BE2C (cell line): ENCODE measurements at regions not wholly inside any gene's neighbourhood (a gene's known extent, or its start where the extent isn't known, plus 50 kb on each side); places are given as distances from the start of the nearest gene placed in this dataset.

ENCODE experiments used
- DNase-seq: peaks from one replicate; pipeline ENCODE4 v3.0.0-alpha.2; 2020
- H3K27me3 ChIP-seq: fragments of 250-450 bp; sonication (Bioruptor Pico); 2 replicates; pipeline ENCODE4 v1.5.1; 2020; ENCODE audit warnings: mild to moderate bottlenecking
- H3K36me3 ChIP-seq: fragments of 250-450 bp; sonication (Bioruptor Pico); 2 replicates; pipeline ENCODE4 v1.5.1; 2020; ENCODE audit warnings: mild to moderate bottlenecking
- H3K4me1 ChIP-seq: fragments of 250-450 bp; sonication (Bioruptor Pico); 2 replicates; pipeline ENCODE4 v1.5.1; 2020
- H3K4me3 ChIP-seq: 2 replicates; pipeline ENCODE4 v1.5.1; 2011; ENCODE audit warnings: low read depth, low read length
- H3K9me3 ChIP-seq: fragments of 250-450 bp; sonication (Bioruptor Pico); 2 replicates; pipeline ENCODE4 v1.5.1; 2020
- CTCF ChIP-seq: IDR thresholded peaks from 2 replicates; pipeline ENCODE4 v1.5.1; 2012; ENCODE audit warnings: mild to moderate bottlenecking, low read depth, low read length

- Histone ChIP-seq H3K27me3 (no peaks in the 10 kb centered on the region), H3K4me1 (no peaks in the 10 kb centered on the region), H3K4me3 (no peak overlapping the region), H3K9me3 (no peaks in the 10 kb centered on the region), H3K36me3 (no peaks in the 10 kb centered on the region)
- TF ChIP-seq CTCF, result no peak
- DNase-seq, result no peak
These were observed 979.7 kb upstream of the SLC10A2 start for GRCh38 chr13:104045907-104046306.

- Histone ChIP-seq H3K4me3 (no peak overlapping the region), H3K27me3 (no peaks in the 10 kb centered on the region), H3K9me3 (no peaks in the 10 kb centered on the region), H3K36me3 (no peaks in the 10 kb centered on the region), H3K4me1 (no peaks in the 10 kb centered on the region)
- TF ChIP-seq CTCF, result no peak
- DNase-seq, result no peak
These were observed 977.0 kb upstream of the SLC10A2 start for GRCh38 chr13:104043184-104043583.

- H3K4me1 ChIP-seq, result no peaks in the 10 kb centered on the region
- no peak for DNase-seq
- no peak for TF ChIP-seq CTCF
- no peaks in the 10 kb centered on the region for H3K9me3 ChIP-seq
- H3K36me3 ChIP-seq, result no peaks in the 10 kb centered on the region
- H3K4me3 ChIP-seq, result no peak overlapping the region
- no peaks in the 10 kb centered on the region for H3K27me3 ChIP-seq
These were observed 968.7 kb upstream of the SLC10A2 start for GRCh38 chr13:104034891-104035290.

GRCh38 chr13:104025303-104025702 is 959.1 kb upstream of the SLC10A2 start:
- no peak for TF ChIP-seq CTCF
- Histone ChIP-seq H3K27me3 (no peaks in the 10 kb centered on the region), H3K9me3 (no peaks in the 10 kb centered on the region), H3K4me1 (peaks cover 2% of the 10 kb centered on the region; the same call in 1 of the 2 replicates), H3K4me3 (no peak overlapping the region), H3K36me3 (no peaks in the 10 kb centered on the region)
- DNase-seq, result no peak

GRCh38 chr13:104024416-104025170 is 958.4 kb upstream of the SLC10A2 start:
- H3K9me3 ChIP-seq, result no peaks in the 10 kb centered on the region
- no peak overlapping the region for H3K4me3 ChIP-seq
- H3K27me3 ChIP-seq, result no peaks in the 10 kb centered on the region
- DNase-seq, result no peak
- no peak for TF ChIP-seq CTCF
- H3K4me1 ChIP-seq, result peaks cover 2% of the 10 kb centered on the region; the same call in 1 of the 2 replicates
- H3K36me3 ChIP-seq, result no peaks in the 10 kb centered on the region

GRCh38 chr13:104021806-104022397 is 955.7 kb upstream of the SLC10A2 start:
- Histone ChIP-seq H3K27me3 (no peaks in the 10 kb centered on the region), H3K9me3 (no peaks in the 10 kb centered on the region), H3K36me3 (no peaks in the 10 kb centered on the region), H3K4me1 (peaks cover 2% of the 10 kb centered on the region; the same call in 1 of the 2 replicates), H3K4me3 (no peak overlapping the region)
- DNase-seq, result no peak
- TF ChIP-seq CTCF, result no peak
